Prostate gland (tissue), 2 donors: ENCODE measurements at regions not wholly inside any gene's neighbourhood (a gene's known extent, or its start where the extent isn't known, plus 50 kb on each side); places are given as distances from the start of the nearest gene placed in this dataset.

Experiments used
- DNase-seq: peaks from one replicate; pipeline ENCODE4 v3.0.0-alpha.2; 2019; ENCODE audit warnings: low spot score
- H3K27ac ChIP-seq, 2 donors: fragments of 200-600 bp; sonication (generic); 2 replicates each; pipeline ENCODE4 v1.5.1; 2017 to 2019
- H3K27me3 ChIP-seq: fragments of 200-600 bp; sonication (generic); replicated peaks from 2 replicates; pipeline ENCODE4 v1.5.1; 2019; ENCODE audit not compliant: insufficient read depth
- H3K36me3 ChIP-seq, 2 donors: fragments of 200-600 bp; sonication (generic); 1 replicate in 1 of 2; 2 replicates in 1 of 2; pipeline versions ENCODE4 v1.5.1 to v1.8.1; 2017 to 2019
- H3K4me1 ChIP-seq: fragments of 200-600 bp; sonication (generic); replicated peaks from 2 replicates; pipeline ENCODE4 v1.5.1; 2019
- H3K4me3 ChIP-seq, 2 donors: fragments of 200-600 bp; sonication (generic); 2 replicates each; pipeline ENCODE4 v1.5.1; 2017 to 2019
- H3K9me3 ChIP-seq: fragments of 200-600 bp; sonication (generic); 2 replicates; pipeline ENCODE4 v1.5.1; 2017
- CTCF ChIP-seq, 4 experiments: fragments of 200-600 bp in 2 of 4; fragments of 450-650 bp in 2 of 4; sonication (generic) in 2 of 4; IDR thresholded peaks; 1 replicate in 3 of 4; 2 replicates in 1 of 4; pipeline ENCODE4 v1.5.1; 2016 to 2019; ENCODE audit warnings: antibody characterized with exemption in 4 of 4, mild to moderate bottlenecking in 2 of 4, moderate library complexity in 2 of 4
- POLR2A ChIP-seq: fragments of 450-650 bp; IDR thresholded peaks from one replicate; pipeline ENCODE4 v1.6.1; 2016; ENCODE audit warnings: antibody characterized with exemption, mild to moderate bottlenecking
- POLR2AphosphoS5 ChIP-seq: sonication (generic); formaldehyde crosslinking; IDR thresholded peaks from one replicate; pipeline ENCODE4 v1.6.1; 2017; ENCODE audit warnings: antibody characterized with exemption
- WGBS: methylation state at CpG from one replicate; pipeline ENCODE4 v1.1.5; 2018; 5-methylcytosine and 5-hydroxymethylcytosine counted together
- intact Hi-C: fragments of 100-400 bp; cut with DNase I; formaldehyde crosslinking; loops from one replicate; pipeline ENCODE4 v1.14.2; 2022

- no peak for TF ChIP-seq POLR2A
- no peak for TF ChIP-seq CTCF (IDR thresholded peaks at IDR 0.05)
- no peak for TF ChIP-seq POLR2AphosphoS5
- Histone ChIP-seq H3K4me1 (no peaks in the 10 kb centered on the region), H3K27me3 (no peaks in the 10 kb centered on the region), H3K36me3 (no peaks in the 10 kb centered on the region), H3K9me3 (no peaks in the 10 kb centered on the region), H3K27ac (no peak overlapping the region), H3K4me3 (no peak overlapping the region)
- intact Hi-C loops = loop anchor here (10.0 kb wide), 1 partner anchor 230 kb away; no protein-coding TSS in a partner anchor
- WGBS = 89% methylated on average over 5 of the region's 5 CpGs
- DNase-seq = no peak
Observed at GRCh38 chr6:2464641-2465040, 219.2 kb upstream of the GMDS start.

DNA sequence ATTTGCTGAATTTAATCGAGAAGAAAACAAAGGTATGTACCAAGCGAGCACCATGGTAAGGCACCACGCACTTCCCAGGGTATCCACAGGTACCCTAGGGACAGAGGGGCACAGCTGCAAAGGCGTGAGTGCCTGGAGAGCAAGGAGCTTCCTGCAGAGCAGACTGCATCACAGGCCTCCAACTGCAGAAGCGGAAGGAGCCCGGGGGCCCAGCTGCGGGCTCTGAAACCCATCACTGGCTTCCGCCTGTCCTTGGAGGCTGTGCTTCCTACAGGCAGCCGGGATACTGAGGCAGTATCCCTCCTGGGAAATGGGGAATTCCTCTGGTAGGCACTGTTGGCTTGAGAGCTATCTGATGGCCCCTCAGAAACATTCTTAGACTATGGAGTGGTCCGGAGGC lies 217.4 kb upstream of the GMDS start:
- DNase-seq = no peak
- intact Hi-C loops = loop anchor here (10.0 kb wide), 1 partner anchor 232 kb away; no protein-coding TSS in a partner anchor
- TF ChIP-seq CTCF (IDR thresholded peaks at IDR 0.05) (no peak), POLR2AphosphoS5 (no peak), POLR2A (no peak)
- H3K4me1 ChIP-seq = no peaks in the 10 kb centered on the region
- no peak overlapping the region for H3K4me3 ChIP-seq
- whole genome bisulfite sequencing = 98% methylated on average over 10 of the region's 10 CpGs
- H3K36me3 ChIP-seq = no peaks in the 10 kb centered on the region
- no peaks in the 10 kb centered on the region for H3K27me3 ChIP-seq
- H3K9me3 ChIP-seq = no peaks in the 10 kb centered on the region
- H3K27ac ChIP-seq = no peak overlapping the region

DNA sequence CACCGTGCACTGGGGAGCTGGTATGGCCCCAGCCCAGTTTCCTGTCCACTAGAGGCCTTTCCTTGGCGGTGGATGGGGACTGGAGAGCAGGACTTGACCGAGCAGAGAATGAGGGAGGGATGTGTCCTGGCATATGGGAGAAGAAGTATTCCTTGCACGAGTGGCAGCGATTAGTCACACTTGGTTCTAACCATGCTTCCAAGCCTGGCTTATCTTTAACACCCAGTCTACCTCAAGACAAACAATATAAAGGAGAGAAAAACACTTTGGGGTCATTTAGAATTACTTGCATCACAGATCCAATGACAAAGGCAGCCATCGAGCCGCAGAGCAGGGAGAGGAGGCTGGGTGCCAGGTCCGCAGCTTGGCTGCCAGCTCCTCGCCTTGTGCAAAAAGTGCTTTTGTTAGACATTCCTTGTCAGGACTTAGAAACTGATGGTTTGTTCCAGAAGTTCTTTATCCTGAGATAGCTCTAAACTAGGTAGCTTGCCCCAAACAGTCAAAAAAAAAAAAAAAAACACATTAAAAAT lies 214.9 kb upstream of the GMDS start:
- WGBS = 53% methylated on average over 9 of the region's 9 CpGs
- DNase-seq = no peak
- no peaks in the 10 kb centered on the region for H3K27me3 ChIP-seq
- H3K4me3 ChIP-seq = no peak overlapping the region
- no peaks in the 10 kb centered on the region for H3K4me1 ChIP-seq
- intact Hi-C loops = loop anchor here (10.0 kb wide), 1 partner anchor 235 kb away; no protein-coding TSS in a partner anchor
- no peak overlapping the region for H3K27ac ChIP-seq
- H3K36me3 ChIP-seq = no peaks in the 10 kb centered on the region
- TF ChIP-seq POLR2AphosphoS5 = no peak
- no peak for TF ChIP-seq CTCF (IDR thresholded peaks at IDR 0.05)
- TF ChIP-seq POLR2A = no peak
- no peaks in the 10 kb centered on the region for H3K9me3 ChIP-seq

DNA sequence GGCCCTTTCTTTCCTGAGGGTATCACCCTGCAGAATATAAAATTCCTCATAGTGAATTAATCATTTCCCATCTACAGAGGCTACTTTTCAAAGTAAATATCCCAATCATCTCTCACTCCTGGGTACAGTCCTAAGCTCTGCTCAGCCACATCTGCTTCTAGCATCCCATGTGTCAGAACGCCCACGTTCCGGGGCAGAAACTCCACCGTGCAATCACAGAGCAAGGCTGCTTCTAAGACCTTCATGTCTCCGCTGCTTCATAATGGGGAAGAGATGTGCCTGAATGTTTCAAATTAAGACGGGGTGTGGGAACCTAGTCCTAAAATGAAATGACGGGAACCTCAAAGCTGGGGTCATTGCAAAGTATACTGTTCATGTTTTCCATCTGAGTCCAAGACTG lies 208.8 kb upstream of the GMDS start:
- intact Hi-C loops = no loop called here
- WGBS = 90% methylated on average over 7 of the region's 7 CpGs

GRCh38 chr6:2450546-2450945 lies 205.1 kb upstream of the GMDS start:
- Histone ChIP-seq H3K27me3 (no peaks in the 10 kb centered on the region), H3K36me3 (no peaks in the 10 kb centered on the region), H3K27ac (no peak overlapping the region), H3K4me1 (no peaks in the 10 kb centered on the region), H3K9me3 (no peaks in the 10 kb centered on the region), H3K4me3 (no peak overlapping the region)
- WGBS = 11% methylated on average over 12 of the region's 12 CpGs
- intact Hi-C loops = no loop called here
- TF ChIP-seq POLR2AphosphoS5 (no peak), CTCF (IDR thresholded peaks at IDR 0.05) (no peak), POLR2A (no peak)
- DNase-seq = peak; percentile 38

More for the DNA sequence above, 208.8 kb upstream of the GMDS start:
- no peaks in the 10 kb centered on the region for H3K27me3 ChIP-seq
- H3K4me1 ChIP-seq = no peaks in the 10 kb centered on the region
- H3K27ac ChIP-seq = no peak overlapping the region
- H3K4me3 ChIP-seq = no peak overlapping the region
- no peaks in the 10 kb centered on the region for H3K36me3 ChIP-seq
- no peak for DNase-seq
- TF ChIP-seq POLR2A = no peak
- no peaks in the 10 kb centered on the region for H3K9me3 ChIP-seq
